Breast epithelium (tissue), 4 donors: ENCODE measurements at regions not wholly inside any gene's neighbourhood (a gene's known extent, or its start where the extent isn't known, plus 50 kb on each side); places are given as distances from the start of the nearest gene placed in this dataset.

Source experiments
- DNase-seq, 2 donors: peaks; one replicate each; pipeline ENCODE4 v3.0.0-alpha.2; 2019; ENCODE audit warnings: low spot score in 2 of 2
- H3K27ac ChIP-seq, 2 donors: fragments of 200-600 bp; sonication (generic) in 1 of 2; one replicate each; pipeline ENCODE4 v1.5.1; 2016 to 2019; ENCODE audit warnings: mild to moderate bottlenecking in 1 of 2
- H3K27me3 ChIP-seq, 2 donors: fragments of 200-600 bp; sonication (generic) in 1 of 2; one replicate each; pipeline versions ENCODE4 v1.5.1 to v1.6.0; 2017 to 2019; ENCODE audit warnings: control low read depth in 1 of 2, mild to moderate bottlenecking in 1 of 2
- H3K36me3 ChIP-seq: fragments of 200-600 bp; one replicate; pipeline ENCODE4 v1.5.1; 2019
- H3K4me1 ChIP-seq, 2 donors: fragments of 200-600 bp; sonication (generic); one replicate each; pipeline ENCODE4 v1.5.1; 2016 to 2019; ENCODE audit warnings: control low read depth in 1 of 2
- H3K4me3 ChIP-seq, 3 donors: fragments of 200-600 bp; sonication (generic); 1 replicate in 2 of 3; 2 replicates in 1 of 3; pipeline ENCODE4 v1.5.1; 2016 to 2019; ENCODE audit warnings: mild to moderate bottlenecking in 3 of 3, moderate library complexity in 2 of 3
- H3K9me3 ChIP-seq, 2 donors: fragments of 200-600 bp; sonication (generic) in 1 of 2; one replicate each; pipeline ENCODE4 v1.5.1; 2016 to 2019; ENCODE audit warnings: control low read depth in 1 of 2
- CTCF ChIP-seq, 3 donors: fragments of 450-650 bp; IDR thresholded peaks; one replicate each; pipeline ENCODE4 v1.5.1; 2016 to 2017; ENCODE audit warnings: antibody characterized with exemption in 3 of 3, mild to moderate bottlenecking in 3 of 3, moderate library complexity in 3 of 3
- POLR2A ChIP-seq: fragments of 450-650 bp; IDR thresholded peaks from one replicate; pipeline ENCODE4 v1.6.1; 2016; ENCODE audit warnings: antibody characterized with exemption, mild to moderate bottlenecking, moderate library complexity
- POLR2AphosphoS5 ChIP-seq, 3 donors: sonication (generic); formaldehyde crosslinking; IDR thresholded peaks; one replicate each; pipeline ENCODE4 v1.6.1; 2017; ENCODE audit warnings: antibody characterized with exemption in 3 of 3
- intact Hi-C: fragments of 100-400 bp; cut with DNase I; formaldehyde crosslinking; loops from one replicate; pipeline ENCODE4 v1.15.1; 2023; ENCODE audit warnings: low total_unique reads

DNA sequence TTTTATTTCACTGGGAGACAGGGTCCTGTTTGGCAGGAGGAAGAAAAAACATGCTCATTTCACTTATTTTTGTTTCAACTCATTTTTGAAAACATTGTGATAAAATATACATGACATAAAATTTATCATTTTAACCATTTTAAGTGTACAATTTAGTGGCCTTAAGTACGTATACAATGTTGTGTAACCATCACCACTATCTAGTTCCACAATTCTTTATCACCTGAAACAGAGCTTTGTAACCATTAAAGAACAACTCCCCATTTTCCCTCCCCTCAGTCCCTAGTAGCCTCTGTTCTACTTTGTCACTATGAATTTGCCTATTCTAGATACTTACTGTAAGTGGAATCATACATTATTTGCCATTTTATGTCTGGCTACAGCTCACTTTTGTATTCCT lies 143.8 kb downstream of the GPAT3 start:
- no peak for DNase-seq
- no peak overlapping the region for H3K4me3 ChIP-seq
- no peaks in the 10 kb centered on the region for H3K27me3 ChIP-seq
- H3K36me3 ChIP-seq, result no peaks in the 10 kb centered on the region
- no peak overlapping the region for H3K27ac ChIP-seq
- no peaks in the 10 kb centered on the region for H3K4me1 ChIP-seq
- TF ChIP-seq POLR2A, result no peak
- no peak for TF ChIP-seq CTCF (IDR thresholded peaks at IDR 0.05)
- no peak for TF ChIP-seq POLR2AphosphoS5 (IDR thresholded peaks at IDR 0.05)
- intact Hi-C loops, result no loop called here
- H3K9me3 ChIP-seq, result no peaks in the 10 kb centered on the region

- intact Hi-C loops, result no loop called here
- Histone ChIP-seq H3K9me3 (no peaks in the 10 kb centered on the region), H3K4me3 (no peak overlapping the region), H3K27me3 (no peaks in the 10 kb centered on the region), H3K36me3 (no peaks in the 10 kb centered on the region), H3K4me1 (no peaks in the 10 kb centered on the region), H3K27ac (no peak overlapping the region)
- TF ChIP-seq POLR2AphosphoS5 (IDR thresholded peaks at IDR 0.05) (no peak), CTCF (IDR thresholded peaks at IDR 0.05) (no peak), POLR2A (no peak)
- DNase-seq, result no peak
Measured at GRCh38 chr4:83679254-83679653, 143.3 kb downstream of the GPAT3 start.

DNA sequence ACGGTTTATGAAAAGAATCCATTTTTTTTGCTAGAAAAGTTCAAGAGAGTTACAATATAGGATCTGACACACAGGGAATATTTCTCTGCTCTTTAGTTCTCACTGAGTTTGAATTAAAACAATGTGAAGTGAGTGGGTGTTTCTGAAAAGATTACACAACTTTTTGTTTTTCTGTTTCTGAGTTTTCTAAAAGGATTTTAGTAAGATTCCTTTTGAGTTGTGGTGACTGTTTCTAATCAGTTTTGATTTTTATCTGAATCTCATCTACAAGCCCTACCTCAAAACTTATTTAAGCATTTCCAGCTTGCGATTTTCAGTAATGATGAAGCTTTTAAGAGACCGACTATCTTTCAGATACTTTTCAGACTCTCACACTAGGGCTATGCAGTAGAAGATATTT lies 141.7 kb downstream of the GPAT3 start:
- TF ChIP-seq CTCF (IDR thresholded peaks at IDR 0.05), result no peak
- TF ChIP-seq POLR2A, result no peak
- no peak for TF ChIP-seq POLR2AphosphoS5 (IDR thresholded peaks at IDR 0.05)
- H3K36me3 ChIP-seq, result no peaks in the 10 kb centered on the region
- no peak for DNase-seq
- intact Hi-C loops, result no loop called here
- no peaks in the 10 kb centered on the region for H3K4me1 ChIP-seq
- no peak overlapping the region for H3K4me3 ChIP-seq
- no peaks in the 10 kb centered on the region for H3K9me3 ChIP-seq
- peak overlapping the region in 1 of 2 donors; percentile 68 for H3K27ac ChIP-seq
- no peaks in the 10 kb centered on the region for H3K27me3 ChIP-seq

- H3K9me3 ChIP-seq, result no peaks in the 10 kb centered on the region
- intact Hi-C loops, result no loop called here
- H3K27me3 ChIP-seq, result no peaks in the 10 kb centered on the region
- no peaks in the 10 kb centered on the region for H3K36me3 ChIP-seq
- DNase-seq, result no peak
- no peak overlapping the region for H3K27ac ChIP-seq
- no peak overlapping the region for H3K4me3 ChIP-seq
- TF ChIP-seq POLR2AphosphoS5 (IDR thresholded peaks at IDR 0.05) (no peak), POLR2A (no peak), CTCF (IDR thresholded peaks at IDR 0.05) (no peak)
- H3K4me1 ChIP-seq, result no peaks in the 10 kb centered on the region
Measured at GRCh38 chr4:83664741-83665140, 128.8 kb downstream of the GPAT3 start.

DNA sequence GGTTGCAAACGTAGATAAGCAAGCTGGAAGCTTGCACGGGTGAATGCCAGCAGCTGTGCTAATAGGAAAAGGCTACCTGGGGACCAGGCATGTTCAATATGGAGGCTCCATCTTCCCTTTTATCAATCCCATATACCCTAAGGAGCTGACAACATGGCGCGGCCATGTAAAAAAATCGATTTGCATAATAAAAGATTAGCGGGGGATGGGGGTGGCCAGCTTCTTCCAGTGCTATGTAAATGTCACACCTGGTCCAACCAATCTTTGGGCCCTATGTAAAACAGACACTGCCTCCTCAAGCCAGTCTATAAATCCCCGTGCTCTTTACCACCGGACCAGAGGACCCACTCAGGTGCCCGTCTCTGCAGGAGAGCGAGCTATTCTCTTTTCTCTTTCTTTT lies 128.2 kb downstream of the GPAT3 start:
- no peak for TF ChIP-seq CTCF (IDR thresholded peaks at IDR 0.05)
- no peak for TF ChIP-seq POLR2A
- TF ChIP-seq POLR2AphosphoS5 (IDR thresholded peaks at IDR 0.05), result no peak
- H3K27ac ChIP-seq, result no peak overlapping the region
- no peak for DNase-seq
- no peaks in the 10 kb centered on the region for H3K36me3 ChIP-seq
- no peaks in the 10 kb centered on the region for H3K4me1 ChIP-seq
- no peak overlapping the region for H3K4me3 ChIP-seq
- no peaks in the 10 kb centered on the region for H3K9me3 ChIP-seq
- intact Hi-C loops, result no loop called here
- no peaks in the 10 kb centered on the region for H3K27me3 ChIP-seq
